GM18951 (cell line): ENCODE measurements at regions not wholly inside any gene's neighbourhood (a gene's known extent, or its start where the extent isn't known, plus 50 kb on each side); places are given as distances from the start of the nearest gene placed in this dataset.

Source experiments
- POLR2A ChIP-seq: IDR thresholded peaks from 4 replicates; pipeline ENCODE4 v1.6.1; 2011; ENCODE audit warnings: mild to moderate bottlenecking; ENCODE audit not compliant: insufficient read length, insufficient read depth; ENCODE audit errors: extremely low read depth
- in situ Hi-C: fragments of 300-500 bp; cut with MboI; formaldehyde crosslinking; loops from one replicate; pipeline ENCODE4 v1.12.0; 2022; ENCODE audit warnings: low sequenced_read_pairs, mixed read lengths, inconsistent platforms; ENCODE audit not compliant: unreplicated experiment

- in situ Hi-C loops, result no loop called here
- no peak for TF ChIP-seq POLR2A
These were observed 250.6 kb upstream of the NPVF start for GRCh38 chr7:25478925-25479324.

GRCh38 chr7:25481891-25482290, 253.6 kb upstream of the NPVF start:
- TF ChIP-seq POLR2A, result no peak
- in situ Hi-C loops, result no loop called here

DNA sequence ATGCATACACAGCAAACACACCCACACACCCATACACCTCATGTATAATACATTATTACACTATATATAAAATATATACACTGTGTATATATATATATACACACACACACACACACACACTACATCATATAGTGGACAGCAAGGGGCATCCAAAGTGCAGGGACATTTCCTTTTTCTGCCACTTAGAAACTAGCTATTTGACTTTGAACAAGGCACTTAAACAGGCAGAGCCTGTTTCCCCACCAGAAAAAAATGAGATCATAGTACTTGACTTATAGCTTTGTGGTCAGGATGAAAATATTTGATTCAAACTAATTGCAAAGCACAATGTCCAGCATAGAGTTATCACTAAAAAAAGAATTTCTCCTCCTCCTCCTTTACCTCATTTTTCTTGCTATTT, 254.3 kb upstream of the NPVF start:
- in situ Hi-C loops, result no loop called here
- no peak for TF ChIP-seq POLR2A

DNA sequence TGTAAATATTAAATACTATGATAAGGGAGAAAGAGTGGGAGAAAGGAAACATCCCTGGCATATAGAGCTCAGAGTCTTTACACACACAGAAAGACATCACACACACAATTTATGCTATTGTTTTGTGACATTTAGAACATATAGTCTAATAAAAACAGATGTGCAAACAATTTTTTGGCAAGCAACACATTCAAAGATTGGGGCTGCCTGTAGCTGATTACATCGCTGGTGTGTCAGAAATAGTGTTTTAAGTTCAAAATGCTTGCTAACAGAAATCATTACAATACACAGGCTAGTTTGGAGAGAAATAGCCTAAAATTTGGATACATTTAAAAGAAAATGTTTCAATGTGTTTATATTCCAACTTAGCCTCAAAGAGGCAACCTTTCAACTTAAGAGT, 256.7 kb upstream of the NPVF start:
- no peak for TF ChIP-seq POLR2A
- in situ Hi-C loops, result no loop called here

GRCh38 chr7:25486656-25487055, 258.4 kb upstream of the NPVF start:
- TF ChIP-seq POLR2A, result no peak
- in situ Hi-C loops, result no loop called here

- in situ Hi-C loops, result no loop called here
- TF ChIP-seq POLR2A, result no peak
These were observed 265.6 kb upstream of the NPVF start for GRCh38 chr7:25493805-25494366.

GRCh38 chr7:25494896-25495295, 266.6 kb upstream of the NPVF start:
- TF ChIP-seq POLR2A, result no peak
- in situ Hi-C loops, result no loop called here

GRCh38 chr7:25495342-25496250, 267.3 kb upstream of the NPVF start:
- in situ Hi-C loops, result no loop called here
- no peak for TF ChIP-seq POLR2A

DNA sequence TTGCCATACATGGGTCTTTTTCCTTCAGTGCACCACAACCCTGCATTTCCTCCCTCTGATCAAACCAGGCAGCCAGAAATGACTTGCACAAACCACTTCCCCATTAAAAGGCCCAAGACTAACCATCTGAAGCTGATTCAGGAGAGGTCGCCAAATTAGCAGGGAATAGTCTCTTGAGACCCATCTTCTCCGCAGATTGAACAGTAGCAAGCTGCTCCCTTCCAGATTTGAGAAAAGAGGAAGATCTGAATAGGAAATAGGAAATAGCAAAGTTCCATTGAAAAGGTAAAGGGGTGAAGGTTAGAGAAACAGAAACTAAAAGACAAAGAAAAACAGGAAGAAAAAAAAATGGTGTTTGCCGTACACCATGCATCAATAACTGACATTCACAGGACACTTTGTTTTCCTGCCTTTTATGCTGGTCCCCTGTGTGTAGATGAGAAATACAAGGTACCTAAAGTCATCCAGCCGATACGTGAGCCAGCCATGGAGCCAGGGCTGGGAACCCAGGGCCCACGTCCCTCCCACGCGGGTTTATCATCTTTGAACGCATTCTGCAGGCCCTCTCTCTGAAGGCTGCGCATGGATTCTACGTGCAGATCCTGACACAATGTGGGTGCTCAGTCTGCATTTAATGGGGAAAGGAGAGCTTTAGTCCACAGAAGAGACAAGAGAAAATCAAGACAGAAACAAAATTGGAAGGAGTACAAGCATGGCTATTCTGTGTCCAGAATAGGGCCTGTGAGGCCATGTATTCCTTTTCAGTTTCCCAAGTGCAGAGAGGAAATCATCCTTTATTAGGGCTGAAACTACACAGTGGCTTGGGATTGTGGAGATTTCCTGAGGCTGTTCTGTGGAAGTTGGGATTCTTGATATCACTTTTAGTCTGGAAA, 268.4 kb upstream of the NPVF start:
- TF ChIP-seq POLR2A, result no peak
- in situ Hi-C loops, result no loop called here

- no peak for TF ChIP-seq POLR2A
- in situ Hi-C loops, result no loop called here
These were observed 272.2 kb upstream of the NPVF start for GRCh38 chr7:25500393-25500921.

DNA sequence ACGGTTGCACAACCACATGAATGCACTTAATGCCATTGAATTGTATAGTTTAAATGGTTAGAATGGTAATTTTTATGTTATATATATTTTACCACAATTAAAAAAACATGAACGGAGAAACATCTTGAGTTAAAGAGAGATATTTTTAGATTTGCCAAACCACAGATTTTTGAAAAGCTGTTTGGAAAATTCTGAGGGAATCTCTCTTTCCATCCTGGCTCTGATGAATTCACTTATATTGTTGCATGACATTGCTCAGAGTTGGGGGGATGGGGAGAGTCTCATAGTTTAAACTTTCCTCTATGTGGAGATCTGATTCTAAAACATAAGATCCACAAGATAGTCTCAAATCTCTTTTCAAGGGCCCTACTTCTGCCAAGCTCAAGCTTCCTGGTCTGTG, 275.0 kb upstream of the NPVF start:
- TF ChIP-seq POLR2A, result no peak
- in situ Hi-C loops, result no loop called here

DNA sequence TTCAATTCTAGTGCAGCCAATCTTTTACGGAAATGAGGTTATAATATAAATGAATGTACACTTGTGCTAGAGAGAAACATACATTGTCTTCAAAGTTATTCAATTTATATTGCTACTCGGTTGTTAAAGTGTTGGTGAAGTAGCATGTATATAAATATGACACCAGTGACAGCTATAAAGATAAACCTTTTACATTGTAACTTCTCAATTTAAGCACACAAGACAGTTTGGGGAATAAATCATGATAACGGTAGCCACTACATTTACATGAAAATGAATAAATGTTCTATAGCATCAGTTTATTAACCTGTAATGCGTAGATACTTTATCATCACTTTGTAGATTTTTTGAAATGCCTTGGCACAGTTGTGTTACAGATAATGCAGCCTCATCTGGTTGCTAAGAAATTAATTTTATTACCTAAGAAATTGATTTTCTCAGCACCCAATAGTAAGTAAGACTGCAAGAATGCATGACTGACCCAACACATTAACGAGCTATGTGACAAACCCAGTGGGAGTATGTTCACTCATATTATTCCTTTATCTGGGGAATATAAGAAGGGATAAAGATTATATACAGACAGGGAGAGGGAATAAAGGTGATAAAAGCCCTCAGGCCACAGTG, 283.9 kb upstream of the NPVF start:
- in situ Hi-C loops, result no loop called here
- TF ChIP-seq POLR2A, result no peak
